ENCODE measurements at regions not wholly inside any gene's neighbourhood (a gene's known extent, or its start where the extent isn't known, plus 50 kb on each side); places are given as distances from the start of the nearest gene placed in this dataset.

DNA sequence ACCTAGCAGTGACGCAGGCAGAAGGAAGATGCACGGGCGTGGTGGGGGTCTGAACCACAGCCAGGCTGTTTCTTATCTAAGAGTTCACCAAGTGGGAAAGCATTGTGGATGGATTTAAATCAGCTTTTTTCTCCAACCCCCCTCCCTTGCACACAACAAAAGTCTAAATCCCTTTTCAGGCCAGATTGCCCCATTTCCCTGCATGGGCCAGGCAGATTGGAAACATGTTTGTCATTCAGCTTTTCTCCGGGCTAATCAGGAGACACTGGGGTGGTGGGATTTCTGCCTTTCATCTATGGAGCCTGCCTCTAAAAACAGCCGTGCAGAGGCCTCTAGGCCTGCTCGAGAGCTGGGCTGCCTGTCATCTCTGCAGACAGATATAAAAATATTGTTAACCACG lies 166.3 kb upstream of the LEF1 start:
- TF ChIP-seq, protein P1, sequence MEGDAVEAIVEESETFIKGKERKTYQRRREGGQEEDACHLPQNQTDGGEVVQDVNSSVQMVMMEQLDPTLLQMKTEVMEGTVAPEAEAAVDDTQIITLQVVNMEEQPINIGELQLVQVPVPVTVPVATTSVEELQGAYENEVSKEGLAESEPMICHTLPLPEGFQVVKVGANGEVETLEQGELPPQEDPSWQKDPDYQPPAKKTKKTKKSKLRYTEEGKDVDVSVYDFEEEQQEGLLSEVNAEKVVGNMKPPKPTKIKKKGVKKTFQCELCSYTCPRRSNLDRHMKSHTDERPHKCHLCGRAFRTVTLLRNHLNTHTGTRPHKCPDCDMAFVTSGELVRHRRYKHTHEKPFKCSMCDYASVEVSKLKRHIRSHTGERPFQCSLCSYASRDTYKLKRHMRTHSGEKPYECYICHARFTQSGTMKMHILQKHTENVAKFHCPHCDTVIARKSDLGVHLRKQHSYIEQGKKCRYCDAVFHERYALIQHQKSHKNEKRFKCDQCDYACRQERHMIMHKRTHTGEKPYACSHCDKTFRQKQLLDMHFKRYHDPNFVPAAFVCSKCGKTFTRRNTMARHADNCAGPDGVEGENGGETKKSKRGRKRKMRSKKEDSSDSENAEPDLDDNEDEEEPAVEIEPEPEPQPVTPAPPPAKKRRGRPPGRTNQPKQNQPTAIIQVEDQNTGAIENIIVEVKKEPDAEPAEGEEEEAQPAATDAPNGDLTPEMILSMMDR (IDR thresholded peaks at IDR 0.05; ENCODE audit: low read length) = no peak
- TF ChIP-seq EZH2 (optimal IDR thresholded peaks at IDR 0.05; ENCODE audit: low read depth, low read length) = no peak

Measured in MM.1S (cell line).